Liver (tissue), 8 donors: ENCODE measurements at regions not wholly inside any gene's neighbourhood (a gene's known extent, or its start where the extent isn't known, plus 50 kb on each side); places are given as distances from the start of the nearest gene placed in this dataset.
A peak's percentile ranks its signal among the peaks of the same experiment; 100 is the strongest.

Source experiments
- DNase-seq: peaks from one replicate; pipeline ENCODE4 v3.0.0-alpha.2; 2017; ENCODE audit warnings: low spot score
- H3K27ac ChIP-seq, 2 donors: one replicate each; pipeline ENCODE4 v1.7.0; 2013; ENCODE audit warnings: inconsistent platforms in 2 of 2, low read length in 2 of 2, control low read depth in 1 of 2, low read depth in 1 of 2, mild to moderate bottlenecking in 1 of 2
- H3K27me3 ChIP-seq, 4 donors: one replicate each; pipeline versions ENCODE4 v1.6.1 to v1.7.0; 2013; ENCODE audit warnings: low read length in 3 of 4, inconsistent platforms in 1 of 4, mild to moderate bottlenecking in 1 of 4, moderate library complexity in 1 of 4; ENCODE audit not compliant: control insufficient read depth in 4 of 4, insufficient read depth in 4 of 4
- H3K36me3 ChIP-seq, 4 donors: one replicate each; pipeline versions ENCODE4 v1.6.1 to v1.7.0; 2013; ENCODE audit warnings: low read length in 3 of 4, mild to moderate bottlenecking in 3 of 4, low read depth in 1 of 4, moderate library complexity in 1 of 4; ENCODE audit not compliant: control insufficient read depth in 4 of 4, insufficient read depth in 3 of 4
- H3K4me1 ChIP-seq, 4 donors: one replicate each; pipeline versions ENCODE4 v1.6.1 to v1.7.0; 2013; ENCODE audit warnings: low read length in 3 of 4, mild to moderate bottlenecking in 3 of 4, moderate library complexity in 1 of 4; ENCODE audit not compliant: control insufficient read depth in 4 of 4, insufficient read depth in 4 of 4
- H3K4me3 ChIP-seq, 3 donors: one replicate each; pipeline versions ENCODE4 v1.6.1 to v1.7.0; 2013; ENCODE audit warnings: low read length in 3 of 3, control low read depth in 1 of 3, low read depth in 1 of 3, mild to moderate bottlenecking in 1 of 3
- H3K9ac ChIP-seq, 2 donors: one replicate each; pipeline ENCODE4 v1.7.0; 2013; ENCODE audit warnings: low read length in 2 of 2, mild to moderate bottlenecking in 2 of 2, moderate library complexity in 2 of 2, control low read depth in 1 of 2, low read depth in 1 of 2
- H3K9me3 ChIP-seq, 4 donors: one replicate each; pipeline versions ENCODE4 v1.6.1 to v1.7.0; 2013; ENCODE audit warnings: low read length in 3 of 4; ENCODE audit not compliant: control insufficient read depth in 4 of 4
- ATF3 ChIP-seq: IDR thresholded peaks from 2 replicates; pipeline ENCODE4 v1.6.1; 2016; ENCODE audit warnings: antibody characterized with exemption
- CTCF ChIP-seq: fragments of 150-350 bp; IDR thresholded peaks from 2 replicates; pipeline ENCODE4 v1.5.1; 2017; ENCODE audit warnings: improper control_type of control experiment, low read depth, low read length; ENCODE audit not compliant: missing input control
- EGR1 ChIP-seq, 2 donors: IDR thresholded peaks; 2 replicates each; pipeline ENCODE4 v1.6.1; 2016 to 2018; ENCODE audit warnings: antibody characterized with exemption in 2 of 2, low read depth in 2 of 2
- FOXA2 ChIP-seq: IDR thresholded peaks from 2 replicates; pipeline ENCODE4 v1.6.1; 2016; ENCODE audit warnings: antibody characterized with exemption
- JUND ChIP-seq, 2 donors: IDR thresholded peaks; 2 replicates each; pipeline ENCODE4 v1.6.1; 2016; ENCODE audit warnings: antibody characterized with exemption in 2 of 2
- MAX ChIP-seq: IDR thresholded peaks from 2 replicates; pipeline ENCODE4 v1.6.1; 2016; ENCODE audit warnings: antibody characterized with exemption
- RXRA ChIP-seq, 2 donors: IDR thresholded peaks; 2 replicates each; pipeline ENCODE4 v1.6.1; 2017 to 2018; ENCODE audit warnings: antibody characterized with exemption in 2 of 2, mild to moderate bottlenecking in 1 of 2
- SP1 ChIP-seq: IDR thresholded peaks from 2 replicates; pipeline ENCODE4 v1.6.1; 2018; ENCODE audit warnings: antibody characterized with exemption, mild to moderate bottlenecking
- TAF1 ChIP-seq: conservative IDR thresholded peaks from 2 replicates; pipeline ENCODE4 v1.6.1; 2016; ENCODE audit warnings: antibody characterized with exemption, mild to moderate bottlenecking
- YY1 ChIP-seq: IDR thresholded peaks from 2 replicates; pipeline ENCODE4 v1.6.1; 2016; ENCODE audit warnings: antibody characterized with exemption, mild to moderate bottlenecking
- ZBTB33 ChIP-seq: IDR thresholded peaks from 2 replicates; pipeline ENCODE4 v1.6.1; 2016; ENCODE audit warnings: antibody characterized with exemption
- WGBS: extraction: QIAGEN DNeasy Blood & Tissue Kit; methylation state at CpG from one replicate; pipeline ENCODE4 v1.1.7; 2013; 5-methylcytosine and 5-hydroxymethylcytosine counted together
- donor health status: healthy.
- donor health status: healthy.
- donor health status: healthy.
- donor health status: healthy.
- donor health status: healthy.

- no peak for DNase-seq
- no peak overlapping the region for H3K27ac ChIP-seq
Observed at GRCh38 chr18:27604583-27604982, 419.5 kb upstream of the CHST9 start.

GRCh38 chr18:27602092-27602491 is 417.0 kb upstream of the CHST9 start:
- Histone ChIP-seq H3K27me3 (no peaks in the 10 kb centered on the region), H3K9ac (no peak overlapping the region), H3K36me3 (no peaks in the 10 kb centered on the region), H3K4me1 (peaks cover 0 to 3% (median under 1%) of the 10 kb centered on the region in 4 donors), H3K4me3 (no peak overlapping the region), H3K9me3 (peaks cover 0 to 2% (median 0%) of the 10 kb centered on the region in 4 donors), H3K27ac (no peak overlapping the region)
- no peak for DNase-seq
- TF ChIP-seq ZBTB33 (no peak), RXRA (IDR thresholded peaks at IDR 0.05) (no peak), ATF3 (no peak), TAF1 (no peak), FOXA2 (no peak), SP1 (no peak), YY1 (no peak), MAX (no peak), EGR1 (IDR thresholded peaks at IDR 0.05; ENCODE audit: low read depth in 2 of 2) (no peak)
- 96% methylated on average over 2 of the region's 2 CpGs for WGBS

More at GRCh38 chr18:27604583-27604982, 419.5 kb upstream of the CHST9 start:
- no peaks in the 10 kb centered on the region for H3K36me3 ChIP-seq
- WGBS = 51% methylated on average over 4 of the region's 4 CpGs
- H3K27me3 ChIP-seq = no peaks in the 10 kb centered on the region
- no peak overlapping the region for H3K9ac ChIP-seq
- TF ChIP-seq RXRA (IDR thresholded peaks at IDR 0.05) = no peak
- peak; percentile 39 for TF ChIP-seq FOXA2
- TF ChIP-seq JUND (IDR thresholded peaks at IDR 0.05) = peak; percentile 42 to 70
- H3K9me3 ChIP-seq = peaks cover 0 to 2% (median 0%) of the 10 kb centered on the region in 4 donors
- H3K4me3 ChIP-seq = no peak overlapping the region
- H3K4me1 ChIP-seq = peaks cover 0 to 3% (median 3%) of the 10 kb centered on the region in 4 donors

GRCh38 chr18:27600245-27600644 is 415.1 kb upstream of the CHST9 start:
- TF ChIP-seq RXRA (IDR thresholded peaks at IDR 0.05) (no peak), CTCF (no peak)
- Histone ChIP-seq H3K9me3 (peaks cover 0 to 2% (median 0%) of the 10 kb centered on the region in 4 donors), H3K4me3 (no peak overlapping the region), H3K9ac (no peak overlapping the region), H3K27me3 (no peaks in the 10 kb centered on the region), H3K4me1 (peaks cover 0 to 3% (median under 1%) of the 10 kb centered on the region in 4 donors), H3K36me3 (no peaks in the 10 kb centered on the region), H3K27ac (no peak overlapping the region)
- no peak for DNase-seq
